GM19043 (cell line): ENCODE measurements at regions not wholly inside any gene's neighbourhood (a gene's known extent, or its start where the extent isn't known, plus 50 kb on each side); places are given as distances from the start of the nearest gene placed in this dataset.

Experiments
- ATAC-seq: cut with Tn5 transposase; IDR thresholded peaks from one replicate; pipeline ENCODE4 v1.9.1; 2021; ENCODE audit warnings: low read depth; ENCODE audit not compliant: unreplicated experiment

- ATAC-seq = no peak
These were observed 526.6 kb upstream of the JARID2 start for GRCh38 chr6:14719270-14719669.

GRCh38 chr6:14720411-14721102 lies 525.3 kb upstream of the JARID2 start:
- no peak for ATAC-seq

- ATAC-seq = no peak
These were observed 524.6 kb upstream of the JARID2 start for GRCh38 chr6:14721103-14721758.

- no peak for ATAC-seq
These were observed 523.8 kb upstream of the JARID2 start for GRCh38 chr6:14722001-14722562.

- no peak for ATAC-seq
These were observed 523.2 kb upstream of the JARID2 start for GRCh38 chr6:14722704-14723103.

GRCh38 chr6:14723535-14724086 lies 522.3 kb upstream of the JARID2 start:
- ATAC-seq = no peak

- no peak for ATAC-seq
These were observed 521.3 kb upstream of the JARID2 start for GRCh38 chr6:14724549-14724948.

- ATAC-seq = no peak
These were observed 518.9 kb upstream of the JARID2 start for GRCh38 chr6:14726816-14727493.

GRCh38 chr6:14727494-14728395 lies 518.1 kb upstream of the JARID2 start:
- no peak for ATAC-seq

- no peak for ATAC-seq
These were observed 517.4 kb upstream of the JARID2 start for GRCh38 chr6:14728396-14729024.

- peak; percentile 51 for ATAC-seq
These were observed 516.6 kb upstream of the JARID2 start for GRCh38 chr6:14729129-14729871.

- no peak for ATAC-seq
These were observed 515.2 kb upstream of the JARID2 start for GRCh38 chr6:14730654-14731053.

- ATAC-seq = no peak
These were observed 514.3 kb upstream of the JARID2 start for GRCh38 chr6:14731611-14732010.

- ATAC-seq = no peak
These were observed 513.5 kb upstream of the JARID2 start for GRCh38 chr6:14732226-14732843.

- no peak for ATAC-seq
These were observed 512.8 kb upstream of the JARID2 start for GRCh38 chr6:14732844-14733757.

- no peak for ATAC-seq
These were observed 511.8 kb upstream of the JARID2 start for GRCh38 chr6:14734052-14734415.
